Sciatic nerve (tissue), 2 donors: ENCODE measurements at regions not wholly inside any gene's neighbourhood (a gene's known extent, or its start where the extent isn't known, plus 50 kb on each side); places are given as distances from the start of the nearest gene placed in this dataset.

Experiments used
- ATAC-seq: fragments of 200-7000 bp; cut with Tn5 transposase; one replicate; pipeline ENCODE4 v1.9.1; 2020; ENCODE audit warnings: mild to moderate bottlenecking, moderate library complexity
- DNase-seq: peaks from one replicate; pipeline ENCODE4 v3.0.0-alpha.2; 2020; ENCODE audit warnings: low spot score
- intact Hi-C: fragments of 100-400 bp; cut with DNase I; formaldehyde crosslinking; loops from one replicate; pipeline ENCODE4 v1.14.2; 2022
- donor health status: DM: no; HTN: no; CAD: no.
- donor health status: DM: no; HTN: no; CAD: no.

DNA sequence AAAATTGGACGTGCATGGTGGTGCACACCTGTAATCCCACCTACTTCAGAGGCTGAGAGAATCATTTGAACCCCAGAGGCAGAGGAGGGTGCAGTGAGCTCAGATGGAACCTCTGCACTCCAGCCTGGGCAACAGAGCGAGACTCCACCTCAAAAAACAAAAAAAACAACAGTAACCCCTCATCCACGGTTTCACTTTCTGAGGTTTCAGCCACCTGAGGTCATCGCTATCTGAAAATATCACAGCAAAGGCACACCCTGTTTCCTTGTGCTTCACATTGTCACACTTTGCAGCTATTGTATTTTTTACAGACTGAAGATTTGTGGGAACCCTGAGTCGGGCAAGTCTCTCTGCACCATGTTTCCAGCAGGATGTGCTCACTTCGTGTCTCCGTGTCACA, 54.1 kb upstream of the FOXQ1 start:
- intact Hi-C loops, result no loop called here
- no peak for ATAC-seq
- no peak for DNase-seq

DNA sequence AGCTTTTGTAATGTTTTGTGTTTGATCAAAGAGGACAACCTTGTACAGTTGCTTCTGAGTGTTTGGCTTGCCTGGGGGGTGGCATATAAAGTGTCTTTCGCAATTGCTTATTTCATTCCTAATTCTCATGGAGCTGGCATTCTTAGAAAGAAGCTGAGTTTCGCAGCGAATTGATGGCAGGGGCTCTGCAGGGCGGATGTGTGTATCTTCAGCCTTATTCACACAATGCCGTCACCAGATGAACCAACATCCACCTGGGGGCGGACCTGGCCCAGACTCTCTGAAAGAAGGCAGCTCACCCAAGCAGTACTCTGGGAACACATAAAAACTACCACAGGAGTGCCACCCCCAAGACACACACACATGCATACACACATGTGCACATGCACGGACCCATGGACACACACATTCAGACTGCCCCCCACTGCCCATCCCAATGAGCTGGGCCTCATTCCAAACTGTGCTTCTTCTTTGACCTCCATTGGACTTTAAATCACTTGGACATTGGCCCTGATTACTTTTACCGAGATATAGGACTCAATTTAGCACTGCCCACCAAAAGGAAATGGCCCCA, 55.4 kb upstream of the FOXQ1 start:
- DNase-seq (no peak), ATAC-seq (no peak)
- intact Hi-C loops, result no loop called here

DNA sequence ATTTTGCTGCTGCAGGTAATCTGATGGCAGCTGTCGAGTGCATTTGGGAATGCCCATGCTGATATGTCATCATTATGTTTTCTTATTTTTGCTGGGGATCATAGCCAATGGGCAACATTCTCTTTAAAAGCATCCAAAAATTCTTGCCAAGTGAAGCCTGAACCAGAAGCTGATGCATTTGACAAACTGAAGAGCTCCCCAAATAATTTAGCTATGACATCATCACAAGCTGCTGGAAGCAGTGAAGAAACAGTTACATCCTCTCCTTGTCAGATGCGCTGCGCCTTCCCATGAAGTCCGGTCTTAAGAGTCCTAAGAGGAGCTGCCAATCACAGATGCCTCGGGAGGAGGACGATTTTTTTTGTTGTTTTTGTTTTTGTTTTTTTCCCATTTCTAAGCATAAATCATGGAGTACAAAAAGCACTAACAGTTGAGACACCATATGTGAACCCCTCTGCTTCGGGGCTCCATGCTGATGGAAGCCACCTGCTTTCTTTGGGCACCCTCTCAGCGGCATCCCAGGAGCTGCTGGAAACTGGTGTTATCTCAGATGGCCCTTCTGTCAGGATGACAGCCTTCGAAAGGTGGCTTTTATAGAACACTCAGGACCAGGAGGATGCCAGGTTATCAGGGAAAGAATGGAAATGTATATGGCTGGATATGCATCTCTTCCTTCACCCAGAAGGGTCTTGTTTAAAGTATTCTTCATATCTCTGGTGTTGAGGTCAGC, 56.1 kb upstream of the FOXQ1 start:
- intact Hi-C loops, result no loop called here
- DNase-seq (no peak), ATAC-seq (no peak)

DNA sequence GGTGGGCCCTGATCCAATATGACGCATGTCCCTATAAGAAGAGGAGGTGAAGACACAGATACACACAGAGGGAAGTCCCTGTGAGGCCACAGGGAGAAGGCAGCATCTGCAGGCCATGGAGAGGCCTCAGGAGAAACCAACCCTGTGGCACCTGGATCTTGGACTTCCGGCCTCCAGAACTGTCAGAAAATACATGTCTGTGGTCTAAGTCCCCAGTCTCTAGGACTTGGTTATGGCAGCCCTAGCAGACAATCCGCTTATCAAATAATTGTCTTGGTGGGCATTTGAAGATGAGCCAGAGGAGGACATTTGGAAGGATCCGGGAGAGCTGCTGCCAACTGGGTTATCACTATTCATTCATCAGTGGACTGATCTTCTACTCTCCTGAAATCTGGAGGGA, 57.6 kb upstream of the FOXQ1 start:
- intact Hi-C loops, result no loop called here
- ATAC-seq (no peak), DNase-seq (no peak)

DNA sequence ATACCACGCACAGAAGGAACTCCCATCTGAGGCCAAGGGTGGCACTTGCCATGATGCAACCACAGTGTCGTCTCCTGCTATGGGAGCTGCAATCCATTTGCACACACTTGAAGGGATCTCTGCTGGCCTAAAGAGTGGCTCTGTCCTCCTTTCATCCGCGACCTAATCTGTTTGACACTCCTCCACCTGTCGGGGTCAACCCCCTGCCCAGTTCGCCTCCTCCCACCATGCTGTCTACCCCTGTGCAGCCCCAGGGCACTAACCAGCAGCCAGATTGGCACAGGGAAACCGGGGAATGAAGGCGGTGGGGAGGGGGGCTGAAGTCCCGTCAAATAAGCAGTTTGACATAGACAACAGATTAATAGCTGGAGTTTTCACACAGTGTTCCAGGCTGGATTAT, 58.1 kb upstream of the FOXQ1 start:
- intact Hi-C loops, result no loop called here
- no peak for ATAC-seq

DNA sequence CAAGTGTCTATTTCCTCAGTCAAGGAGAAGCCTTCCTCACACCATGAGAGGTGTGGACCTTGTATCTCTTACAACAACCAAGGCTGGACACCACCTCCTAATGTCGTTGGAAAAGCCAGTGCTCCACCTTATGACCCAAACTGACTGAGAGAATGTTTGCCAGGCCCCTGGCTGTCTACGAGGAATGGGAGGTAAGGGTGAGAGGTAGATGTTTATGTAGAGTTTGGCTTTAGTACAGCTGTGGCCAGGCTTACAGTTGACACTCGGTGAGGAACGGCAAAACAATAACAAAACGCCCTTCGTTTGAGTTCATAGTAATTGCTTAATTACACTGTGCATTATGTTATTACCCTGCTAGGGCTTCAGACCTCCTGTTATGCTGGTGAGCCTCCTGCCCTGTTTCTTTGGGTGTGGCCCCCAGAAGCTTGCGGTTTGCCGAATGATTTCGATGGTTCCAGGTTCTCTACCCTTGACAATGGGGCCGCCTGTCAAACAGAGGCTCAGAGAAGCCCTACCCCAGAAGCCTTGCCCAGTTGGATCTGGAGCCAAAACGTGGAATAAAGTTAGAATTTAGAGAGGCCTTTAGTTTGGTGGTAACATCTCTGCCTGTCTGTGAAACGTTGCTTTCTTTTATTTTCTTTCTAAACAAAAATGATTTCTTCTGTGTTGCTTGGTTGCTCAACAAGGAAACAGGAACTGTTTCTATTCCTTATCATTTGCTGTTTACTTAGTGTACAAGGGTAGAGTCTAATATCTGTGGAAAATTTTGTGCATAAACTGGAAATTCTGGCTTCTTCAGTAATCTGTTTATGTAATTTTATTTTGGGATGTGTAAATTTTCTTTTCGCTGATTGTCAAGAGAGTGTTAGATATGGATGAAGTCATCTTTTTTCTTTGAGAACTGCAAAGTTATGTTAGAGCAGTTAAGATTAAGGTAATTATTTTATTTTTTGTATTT, 60.4 kb upstream of the FOXQ1 start:
- no peak for ATAC-seq
- no peak for DNase-seq
- intact Hi-C loops, result no loop called here

More for the DNA sequence above, 58.1 kb upstream of the FOXQ1 start:
- no peak for DNase-seq

DNA sequence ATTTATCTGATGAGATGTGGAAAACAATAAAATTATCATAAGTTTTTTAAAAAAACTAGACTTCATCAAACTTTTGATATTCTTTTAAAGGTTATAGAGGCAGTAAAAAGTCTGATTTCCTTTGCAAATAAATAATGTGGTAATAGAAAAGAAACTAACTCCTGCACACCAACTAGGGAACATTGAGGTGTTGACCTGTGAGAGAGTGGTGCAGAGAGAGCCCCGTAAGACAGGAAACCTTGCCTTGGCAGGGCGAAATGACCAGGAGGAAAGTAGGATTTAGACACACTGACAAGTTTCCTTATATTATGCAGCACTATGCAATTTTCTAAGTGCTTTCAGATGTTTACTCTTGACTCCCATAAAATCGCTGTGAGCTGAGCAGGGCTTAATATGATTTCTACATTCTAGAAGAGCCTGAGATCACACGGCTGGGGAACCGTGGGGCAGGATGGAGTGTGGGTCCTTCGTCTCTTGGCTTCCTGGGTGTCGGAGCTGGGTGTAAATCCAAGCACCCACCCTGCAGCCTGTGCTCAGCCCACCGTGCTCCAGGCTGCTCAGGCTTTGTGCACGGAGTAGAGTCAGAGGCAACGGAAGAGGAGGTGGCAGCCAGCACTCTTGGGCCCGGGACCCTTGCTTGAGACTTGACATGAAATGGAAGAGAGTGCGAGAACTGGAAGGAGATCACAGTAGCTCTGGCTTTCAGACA, 61.3 kb upstream of the FOXQ1 start:
- no peak for ATAC-seq

DNA sequence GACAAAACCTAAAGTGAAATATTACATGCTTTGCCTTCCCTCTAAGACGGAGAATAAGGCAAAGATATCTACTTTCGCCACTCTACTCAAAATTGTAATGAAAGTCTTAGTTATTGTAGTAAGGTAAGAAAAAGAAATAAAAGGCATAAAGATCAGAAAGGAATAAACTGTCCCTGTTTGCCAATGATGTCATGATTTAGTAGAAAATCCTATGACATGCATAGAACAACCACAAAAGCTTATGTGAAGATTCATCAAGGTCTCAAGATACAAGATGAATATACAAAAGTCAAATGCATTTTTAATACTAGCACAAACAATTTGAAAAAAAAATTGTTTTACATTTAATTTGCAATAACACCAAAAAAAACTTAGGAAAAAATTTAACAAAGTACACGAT, 64.0 kb upstream of the FOXQ1 start:
- DNase-seq (no peak), ATAC-seq (no peak)
- intact Hi-C loops, result no loop called here

More for the DNA sequence above, 61.3 kb upstream of the FOXQ1 start:
- no peak for DNase-seq
- intact Hi-C loops, result no loop called here

DNA sequence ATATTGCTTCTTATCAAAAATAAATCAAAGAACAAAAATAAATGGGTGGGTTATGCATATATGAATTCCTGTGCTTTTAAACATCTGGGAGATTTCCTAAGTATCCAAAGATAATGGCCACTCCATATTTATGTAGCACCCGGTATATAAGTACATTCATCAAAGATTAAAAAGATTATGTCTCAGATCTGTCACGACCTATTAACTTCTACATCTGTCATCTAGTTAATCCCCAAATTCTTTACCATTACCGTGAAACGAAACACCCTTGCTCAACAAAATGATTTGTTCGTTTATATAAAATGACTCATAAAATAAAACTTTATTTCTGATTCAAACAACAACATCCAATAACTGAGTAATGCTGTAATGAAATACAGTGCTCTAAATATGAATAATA, 64.8 kb upstream of the FOXQ1 start:
- intact Hi-C loops, result no loop called here
- ATAC-seq, result no peak
- no peak for DNase-seq

DNA sequence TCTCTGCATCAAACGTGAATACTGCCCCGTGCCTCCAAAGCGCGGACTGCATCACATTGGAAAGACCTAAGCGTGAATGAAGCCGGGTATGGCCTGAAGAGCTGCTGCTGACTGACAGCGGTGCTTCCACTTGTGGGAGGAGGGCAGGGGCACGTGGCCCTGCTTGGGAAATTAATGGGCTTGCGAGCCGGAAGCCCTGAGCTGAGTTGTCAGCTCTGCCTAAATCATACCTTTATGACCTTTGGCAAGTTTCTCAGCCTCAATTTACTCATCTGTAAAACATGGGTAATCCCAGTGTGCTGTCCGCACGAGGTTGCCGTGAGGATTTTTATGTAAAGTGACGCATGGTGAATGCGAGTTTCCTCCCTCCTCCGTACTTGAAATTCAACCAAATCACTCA, 67.0 kb upstream of the FOXQ1 start:
- no peak for ATAC-seq
- no peak for DNase-seq
- intact Hi-C loops, result no loop called here

DNA sequence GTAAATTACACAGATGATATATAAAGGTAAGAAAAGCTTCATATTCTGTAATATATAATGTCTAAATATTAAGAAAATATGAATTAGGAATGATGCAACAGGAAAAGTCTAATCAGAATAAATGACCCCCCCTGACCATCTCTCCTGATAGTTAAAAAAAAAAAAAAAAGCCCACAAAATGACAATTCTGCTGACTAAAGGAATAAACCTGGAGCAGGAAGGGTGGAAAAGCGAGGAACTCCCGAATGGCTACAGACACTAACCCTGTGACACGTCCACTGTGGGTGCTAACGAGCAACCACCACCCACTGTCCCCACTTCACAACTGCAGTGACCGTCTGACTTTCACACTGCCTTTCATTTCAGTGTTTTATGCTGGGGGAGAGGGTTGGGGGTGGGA, 67.6 kb upstream of the FOXQ1 start:
- ATAC-seq (no peak), DNase-seq (no peak)
- intact Hi-C loops, result no loop called here

DNA sequence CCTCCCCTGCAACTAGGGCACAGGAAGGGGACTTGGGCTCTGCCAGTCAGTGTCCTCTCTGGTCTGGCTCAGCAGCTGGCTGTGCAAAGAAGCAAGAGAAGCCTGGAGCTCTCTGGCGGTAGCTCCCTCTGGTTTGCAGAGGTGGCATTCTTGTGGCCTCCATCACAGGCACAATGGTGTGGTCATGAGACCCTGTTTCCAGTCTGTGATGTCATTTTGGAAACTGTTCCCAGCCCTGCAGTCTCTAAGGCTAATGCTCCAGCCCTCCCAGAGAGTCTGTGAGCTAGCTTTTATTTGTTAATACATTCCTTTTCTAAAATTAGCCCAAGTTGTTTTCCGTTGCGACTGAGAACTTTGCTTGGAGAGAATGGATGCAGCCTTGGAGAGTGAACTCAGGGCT, 69.5 kb upstream of the FOXQ1 start:
- intact Hi-C loops, result no loop called here
- no peak for DNase-seq
- ATAC-seq, result no peak

DNA sequence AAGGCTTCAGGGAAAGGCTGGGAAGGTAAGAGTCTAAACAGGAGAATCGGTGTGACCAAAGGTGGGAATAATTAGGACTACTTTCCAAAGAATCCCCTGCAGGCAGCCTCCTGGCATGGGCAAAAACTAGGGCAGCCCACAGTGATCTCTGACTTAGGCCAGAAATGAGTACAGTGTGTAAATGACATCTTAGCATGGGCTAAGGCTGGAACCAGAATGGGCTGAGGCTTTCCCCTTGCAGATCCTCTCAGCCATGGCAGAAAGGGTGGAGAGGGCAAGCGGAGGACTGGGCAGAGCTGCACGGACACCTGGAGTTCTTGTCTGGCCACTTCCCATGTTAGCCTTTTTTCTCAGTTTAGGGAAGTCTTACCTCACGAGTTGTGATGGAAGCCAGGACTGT, 69.9 kb upstream of the FOXQ1 start:
- DNase-seq (no peak), ATAC-seq (no peak)
- intact Hi-C loops, result no loop called here

DNA sequence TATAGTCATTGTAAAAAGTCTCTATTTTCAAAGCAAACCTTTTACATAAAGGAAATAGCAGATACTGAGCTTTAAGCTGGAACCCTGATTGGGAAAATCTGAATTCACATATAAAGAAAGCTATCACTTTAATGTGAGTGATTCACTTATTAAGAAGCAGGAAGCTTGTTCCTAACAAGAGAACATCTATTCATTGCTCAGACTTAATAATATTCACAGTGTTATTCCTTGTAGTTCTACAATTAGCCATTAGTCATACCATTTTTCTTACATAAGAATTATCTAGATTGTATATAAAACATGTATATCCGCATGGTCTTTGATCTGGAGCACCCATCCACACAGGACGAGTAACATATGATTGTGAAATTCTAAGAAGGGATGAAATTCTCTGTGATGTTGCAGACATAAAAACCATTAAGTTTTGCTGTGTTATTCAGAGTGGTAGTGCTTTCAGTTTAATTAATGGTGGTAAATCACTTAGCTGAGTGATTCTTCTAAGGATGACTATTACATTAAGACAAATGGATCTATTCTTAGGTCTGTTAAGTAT, 71.1 kb upstream of the FOXQ1 start:
- ATAC-seq, result no peak
- intact Hi-C loops, result no loop called here
- DNase-seq, result no peak

DNA sequence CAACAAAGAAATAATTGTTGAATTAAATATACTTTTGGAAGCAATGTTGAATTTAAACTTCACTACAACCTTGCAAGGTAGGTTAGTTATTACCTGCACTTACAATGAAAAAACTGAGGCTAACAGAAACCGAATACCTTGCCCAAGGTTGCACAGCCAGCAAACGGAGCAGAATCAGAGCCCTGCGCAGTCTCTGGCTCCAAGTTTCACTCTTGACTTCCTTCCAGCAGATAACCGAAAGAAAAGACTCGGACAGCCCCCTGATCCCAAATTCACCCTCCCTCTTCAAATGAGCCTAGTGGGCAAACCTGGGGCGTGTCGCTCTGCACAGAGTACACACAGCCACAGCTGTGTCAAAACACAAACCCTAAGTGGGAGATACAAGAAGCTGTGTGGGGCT, 72.1 kb upstream of the FOXQ1 start:
- DNase-seq (no peak), ATAC-seq (no peak)
- intact Hi-C loops, result no loop called here

DNA sequence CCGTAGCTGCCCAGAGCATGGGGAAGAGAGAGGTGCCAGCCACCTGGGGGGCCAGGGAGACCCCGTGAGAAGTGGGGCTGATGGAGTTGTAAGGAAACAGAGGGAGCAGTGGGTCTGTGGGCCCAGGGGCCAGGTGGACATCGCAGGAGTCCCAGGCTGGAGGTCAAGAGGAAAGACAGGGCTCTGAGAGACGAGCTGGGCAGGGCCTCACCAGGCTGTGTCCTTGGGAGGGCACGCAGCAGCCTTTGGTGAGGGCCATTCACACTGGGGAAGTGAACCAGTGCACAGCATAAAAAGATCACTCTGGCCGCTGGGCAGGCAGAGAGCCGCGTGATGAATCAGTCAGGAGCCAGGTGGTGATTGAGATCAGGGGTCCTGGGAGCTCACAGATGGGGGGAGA, 73.9 kb upstream of the FOXQ1 start:
- intact Hi-C loops, result no loop called here
- ATAC-seq (no peak), DNase-seq (no peak)

DNA sequence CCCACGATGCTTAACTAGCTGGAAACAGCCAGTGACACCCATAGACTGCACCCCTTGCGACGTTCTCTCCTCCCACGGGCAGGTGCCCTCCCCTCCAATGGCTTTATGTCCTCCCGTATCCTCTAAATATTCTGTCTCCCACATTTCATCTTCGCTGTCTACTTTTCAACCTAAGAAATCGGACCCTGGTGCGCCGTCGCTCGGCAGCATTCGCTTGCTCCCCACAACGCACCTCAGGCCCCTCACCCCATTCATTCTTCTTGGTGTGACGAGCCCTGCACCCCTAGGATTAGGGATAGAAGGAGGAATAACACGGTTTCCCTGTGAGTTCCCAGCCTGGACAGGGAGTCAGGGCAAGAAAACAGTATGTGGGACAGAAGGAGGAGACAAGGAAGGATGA, 74.3 kb upstream of the FOXQ1 start:
- ATAC-seq, result no peak
- intact Hi-C loops, result no loop called here
- no peak for DNase-seq

DNA sequence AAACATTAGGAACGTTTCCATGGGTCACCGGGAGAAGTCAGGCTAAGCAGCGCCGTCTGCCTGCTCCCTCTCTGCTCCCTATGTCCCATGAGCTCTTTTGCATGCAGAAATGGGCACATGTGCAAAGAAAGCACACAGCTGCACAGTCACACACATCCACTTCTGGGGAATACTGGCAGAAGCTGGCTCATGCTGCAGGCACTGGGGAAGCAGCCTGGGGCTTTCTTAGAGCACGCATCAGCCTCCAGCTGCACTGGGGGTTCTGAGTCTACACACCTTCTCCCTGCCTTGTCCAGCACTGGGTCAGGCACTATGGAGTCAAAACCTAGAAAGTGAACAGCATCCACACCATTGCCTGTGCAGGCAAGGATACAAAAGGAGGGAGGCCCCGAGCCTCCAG, 76.1 kb upstream of the FOXQ1 start:
- DNase-seq (no peak), ATAC-seq (no peak)
- intact Hi-C loops, result no loop called here

DNA sequence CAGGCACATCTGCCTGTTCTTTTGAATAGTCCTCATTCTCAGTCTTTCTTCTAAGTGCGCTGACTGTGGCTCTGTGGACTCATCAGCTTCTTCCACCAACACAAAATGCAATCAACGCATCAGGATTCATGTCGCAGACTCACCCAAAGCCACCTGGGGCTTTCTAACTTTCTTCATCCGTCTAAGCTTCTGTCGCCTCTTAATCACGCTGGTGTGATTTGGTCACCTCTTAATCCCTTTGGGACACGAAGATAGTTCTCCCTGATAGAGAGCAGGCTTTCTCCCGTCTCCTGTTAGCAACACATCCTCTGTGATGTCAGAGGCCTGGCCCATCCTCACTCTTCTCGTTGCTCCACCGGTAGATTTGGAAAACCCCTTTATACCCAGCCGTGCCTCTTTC, 78.0 kb upstream of the FOXQ1 start:
- ATAC-seq (no peak), DNase-seq (no peak)
- intact Hi-C loops, result no loop called here
